Fibroblast of lung (primary cell): ENCODE measurements at regions not wholly inside any gene's neighbourhood (a gene's known extent, or its start where the extent isn't known, plus 50 kb on each side); places are given as distances from the start of the nearest gene placed in this dataset.

ENCODE experiments used
- EZH2 ChIP-seq: IDR thresholded peaks from 2 replicates; pipeline ENCODE4 v1.5.1; 2012; ENCODE audit warnings: low read length, control low read depth, mild to moderate bottlenecking; ENCODE audit errors: missing control alignments
- TF ChIP-seq, protein P1 (sequence below), 2 donors: IDR thresholded peaks in 1 of 2; conservative IDR thresholded peaks in 1 of 2; 1 replicate in 1 of 2; 2 replicates in 1 of 2; pipeline ENCODE4 v1.5.1; 2011 to 2012; ENCODE audit warnings: low read length in 2 of 2, control low read depth in 1 of 2, inconsistent platforms in 1 of 2, low read depth in 1 of 2, mild to moderate bottlenecking in 1 of 2

GRCh38 chr2:207450186-207450585 lies 79.6 kb upstream of the CREB1 start:
- TF ChIP-seq EZH2 = no peak
- TF ChIP-seq, protein P1, sequence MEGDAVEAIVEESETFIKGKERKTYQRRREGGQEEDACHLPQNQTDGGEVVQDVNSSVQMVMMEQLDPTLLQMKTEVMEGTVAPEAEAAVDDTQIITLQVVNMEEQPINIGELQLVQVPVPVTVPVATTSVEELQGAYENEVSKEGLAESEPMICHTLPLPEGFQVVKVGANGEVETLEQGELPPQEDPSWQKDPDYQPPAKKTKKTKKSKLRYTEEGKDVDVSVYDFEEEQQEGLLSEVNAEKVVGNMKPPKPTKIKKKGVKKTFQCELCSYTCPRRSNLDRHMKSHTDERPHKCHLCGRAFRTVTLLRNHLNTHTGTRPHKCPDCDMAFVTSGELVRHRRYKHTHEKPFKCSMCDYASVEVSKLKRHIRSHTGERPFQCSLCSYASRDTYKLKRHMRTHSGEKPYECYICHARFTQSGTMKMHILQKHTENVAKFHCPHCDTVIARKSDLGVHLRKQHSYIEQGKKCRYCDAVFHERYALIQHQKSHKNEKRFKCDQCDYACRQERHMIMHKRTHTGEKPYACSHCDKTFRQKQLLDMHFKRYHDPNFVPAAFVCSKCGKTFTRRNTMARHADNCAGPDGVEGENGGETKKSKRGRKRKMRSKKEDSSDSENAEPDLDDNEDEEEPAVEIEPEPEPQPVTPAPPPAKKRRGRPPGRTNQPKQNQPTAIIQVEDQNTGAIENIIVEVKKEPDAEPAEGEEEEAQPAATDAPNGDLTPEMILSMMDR (conservative IDR thresholded peaks at IDR 0.05 in 1 of 2, IDR thresholded peaks at IDR 0.05 in 1 of 2; ENCODE audit: low read depth in 1 of 2, low read length in 2 of 2) = no peak
